ENCODE measurements at regions not wholly inside any gene's neighbourhood (a gene's known extent, or its start where the extent isn't known, plus 50 kb on each side); places are given as distances from the start of the nearest gene placed in this dataset.

- Histone ChIP-seq H3K18ac (ENCODE audit: low read depth, low read length) (no peak overlapping the region), H4K8ac (ENCODE audit: low read depth in 2 of 2, low read length in 2 of 2) (no peak overlapping the region), H2BK20ac (ENCODE audit: low read depth, low read length) (no peak overlapping the region), H3K14ac (replicated peaks; ENCODE audit: low read depth, low read length) (no peak overlapping the region), H3K4me1 (ENCODE audit: control insufficient read depth, insufficient read depth, low read length) (no peaks in the 10 kb centered on the region), H3K79me1 (ENCODE audit: low read depth in 1 of 2, low read length in 2 of 2) (no peaks in the 10 kb centered on the region), H2AK5ac (ENCODE audit: low read depth, low read length) (no peak overlapping the region), H4K20me1 (ENCODE audit: insufficient read depth, low read length) (no peaks in the 10 kb centered on the region), H2BK15ac (ENCODE audit: low read depth, low read length) (no peak overlapping the region), H3K9me3 (ENCODE audit: control insufficient read depth, insufficient read depth, low read length) (peaks cover 2% of the 10 kb centered on the region; the same call in 1 of the 2 replicates), H2AK9ac (replicated peaks; ENCODE audit: low read depth, low read length, poor library complexity) (no peak overlapping the region), H4K91ac (ENCODE audit: insufficient read depth, low read depth, low read length) (no peak overlapping the region), H3K23ac (ENCODE audit: low read depth, low read length) (no peak overlapping the region), H3K4me2 (ENCODE audit: low read depth, low read length) (no peak overlapping the region), H4K5ac (ENCODE audit: low read depth, low read length) (no peak overlapping the region), H3K27me3 (ENCODE audit: control insufficient read depth, insufficient read depth, low read length) (no peaks in the 10 kb centered on the region), H3K4ac (ENCODE audit: low read depth, low read length) (no peak overlapping the region), H2AFZ (replicated peaks; ENCODE audit: low read length, poor library complexity) (no peak overlapping the region), H2BK120ac (ENCODE audit: low read depth, low read length) (no peak overlapping the region), H2BK5ac (ENCODE audit: low read depth, low read length, poor library complexity, severe bottlenecking) (no peak overlapping the region), H3K36me3 (ENCODE audit: control insufficient read depth, insufficient read depth, low read length) (no peaks in the 10 kb centered on the region), H3K4me3 (ENCODE audit: insufficient read depth, low read depth, low read length) (no peak overlapping the region), H3K56ac (ENCODE audit: extremely low read depth, insufficient read depth, low read length) (no peak overlapping the region), H3K9ac (ENCODE audit: low read depth, low read length) (no peak overlapping the region), H3K9me1 (ENCODE audit: insufficient read depth, low read length) (no peaks in the 10 kb centered on the region), H3K27ac (ENCODE audit: insufficient read depth, low read length) (no peak overlapping the region)
- intact Hi-C loops (cut with micrococcal nuclease), result no loop called here
- no peak for TF ChIP-seq SMC3 (IDR thresholded peaks at IDR 0.05; ENCODE audit: low read depth, low read length)
- no peak for TF ChIP-seq FOS (IDR thresholded peaks at IDR 0.05; ENCODE audit: low read depth, low read length)
- TF ChIP-seq MAZ (IDR thresholded peaks at IDR 0.05; ENCODE audit: borderline replicate concordance, low read depth, low read length), result no peak
- TF ChIP-seq POLR2A (IDR thresholded peaks at IDR 0.05; ENCODE audit: low read depth, low read length), result no peak
- POLR2A ChIA-PET (ENCODE audit: unreplicated experiment), result no interaction called here
- in situ Hi-C loops (cut with MboI; ENCODE audit: low sequenced_read_pairs), result no loop called here
- WGBS, 2 experiments (ENCODE audit: extremely low coverage in 2 of 2, insufficient read length in 1 of 2), result no CpG with 5 or more reads among the region's 1 CpG
- CTCF ChIA-PET, result no interaction called here
- BruUV-seq (replicated peaks), result no TSS peak
- no peak for DNase-seq
- no peak for ATAC-seq (ENCODE audit: low read depth)
- dilution Hi-C loops (cut with HindIII; ENCODE audit: low sequenced_read_pairs, unreplicated experiment), result no loop called here
Measured at GRCh38 chr14:27077214-27077613, 479.4 kb upstream of the NOVA1 start.

Measured in IMR-90 (cell line).